GM18870 (cell line): ENCODE measurements at regions not wholly inside any gene's neighbourhood (a gene's known extent, or its start where the extent isn't known, plus 50 kb on each side); places are given as distances from the start of the nearest gene placed in this dataset.

Experiments used
- ATAC-seq: cut with Tn5 transposase; IDR thresholded peaks from one replicate; pipeline ENCODE4 v1.9.1; 2021; ENCODE audit warnings: moderate library complexity; ENCODE audit not compliant: unreplicated experiment

GRCh38 chr9:19600538-19600937, 188.3 kb downstream of the SLC24A2 start:
- ATAC-seq = no peak

GRCh38 chr9:19598722-19599121, 189.9 kb downstream of the ACER2 start:
- no peak for ATAC-seq

GRCh38 chr9:19597176-19597575, 188.4 kb downstream of the ACER2 start:
- no peak for ATAC-seq

- ATAC-seq = no peak
Measured at GRCh38 chr9:19595003-19595402, 186.2 kb downstream of the ACER2 start.

- ATAC-seq = no peak
Measured at GRCh38 chr9:19587678-19588077, 178.9 kb downstream of the ACER2 start.

GRCh38 chr9:19583890-19584289, 175.1 kb downstream of the ACER2 start:
- ATAC-seq = no peak

- ATAC-seq = no peak
Measured at GRCh38 chr9:19577411-19577810, 168.6 kb downstream of the ACER2 start.

GRCh38 chr9:19568946-19569345, 160.1 kb downstream of the ACER2 start:
- no peak for ATAC-seq

- no peak for ATAC-seq
Measured at GRCh38 chr9:19564396-19565061, 155.7 kb downstream of the ACER2 start.

GRCh38 chr9:19555214-19555613, 146.4 kb downstream of the ACER2 start:
- ATAC-seq = no peak

GRCh38 chr9:19554529-19554928, 145.7 kb downstream of the ACER2 start:
- no peak for ATAC-seq

GRCh38 chr9:19553441-19553840, 144.6 kb downstream of the ACER2 start:
- ATAC-seq = no peak

- ATAC-seq = no peak
Measured at GRCh38 chr9:19552282-19553105, 143.7 kb downstream of the ACER2 start.

- ATAC-seq = peak; percentile 73
Measured at GRCh38 chr9:19551124-19551929, 142.5 kb downstream of the ACER2 start.

- ATAC-seq = no peak
Measured at GRCh38 chr9:19550009-19550408, 141.2 kb downstream of the ACER2 start.

GRCh38 chr9:19533373-19533772, 124.6 kb downstream of the ACER2 start:
- ATAC-seq = no peak

GRCh38 chr9:19527663-19528062, 118.9 kb downstream of the ACER2 start:
- no peak for ATAC-seq

- ATAC-seq = no peak
Measured at GRCh38 chr9:19522558-19522957, 113.7 kb downstream of the ACER2 start.

GRCh38 chr9:19521205-19521604, 112.4 kb downstream of the ACER2 start:
- no peak for ATAC-seq

GRCh38 chr9:19517202-19517942, 108.6 kb downstream of the ACER2 start:
- ATAC-seq = no peak

GRCh38 chr9:19516348-19516747, 107.5 kb downstream of the ACER2 start:
- ATAC-seq = no peak
